ENCODE measurements at regions not wholly inside any gene's neighbourhood (a gene's known extent, or its start where the extent isn't known, plus 50 kb on each side); places are given as distances from the start of the nearest gene placed in this dataset.

DNA sequence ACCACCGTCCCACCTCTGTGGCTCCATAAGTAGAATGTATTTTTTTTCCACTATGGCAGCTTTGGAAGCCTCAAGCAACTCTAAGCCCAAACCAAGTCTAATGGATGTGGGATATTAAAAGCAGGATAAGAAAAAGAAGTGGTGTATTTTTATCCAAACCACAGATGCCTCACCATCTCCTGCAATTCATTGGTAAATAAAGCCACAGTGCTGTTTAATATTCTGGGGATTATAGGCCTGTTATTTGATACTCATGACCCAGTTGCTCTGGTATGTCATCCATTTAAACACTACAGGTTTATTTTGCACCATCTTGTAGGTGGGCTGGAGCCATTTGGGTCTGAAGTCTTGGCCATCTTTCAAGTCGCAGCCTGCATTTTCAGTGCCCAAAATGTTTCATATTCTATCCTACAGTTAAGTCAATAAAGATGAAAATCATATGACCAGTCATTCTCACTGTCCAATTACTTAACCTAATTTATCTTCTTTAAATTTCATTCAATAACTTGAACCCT lies 279.5 kb upstream of the EPHA4 start:
- TF ChIP-seq CTCF (IDR thresholded peaks at IDR 0.05 in 8 of 11, conservative IDR thresholded peaks at IDR 0.05 in 3 of 11): no peak
- TF ChIP-seq POLR2AphosphoS5 (IDR thresholded peaks at IDR 0.05): no peak
- TF ChIP-seq POLR2A (IDR thresholded peaks at IDR 0.05): no peak
- intact Hi-C loops (cut with DNase I; ENCODE audit: low total_unique reads): no loop called here
- no peaks in the 10 kb centered on the region for H3K4me1 ChIP-seq
- no peak for DNase-seq
- H3K36me3 ChIP-seq: no peaks in the 10 kb centered on the region
- 76 to 92% (median 81%) methylated on average over 2 of the region's 2 CpGs for WGBS, 5 donors
- no peak overlapping the region for H3K27ac ChIP-seq
- no peak overlapping the region for H3K4me3 ChIP-seq
- no peaks in the 10 kb centered on the region for H3K27me3 ChIP-seq (replicated peaks in 1 of 7)
- H3K9me3 ChIP-seq: peaks cover 0 to 4% (median 0%) of the 10 kb centered on the region in 8 donors

DNA sequence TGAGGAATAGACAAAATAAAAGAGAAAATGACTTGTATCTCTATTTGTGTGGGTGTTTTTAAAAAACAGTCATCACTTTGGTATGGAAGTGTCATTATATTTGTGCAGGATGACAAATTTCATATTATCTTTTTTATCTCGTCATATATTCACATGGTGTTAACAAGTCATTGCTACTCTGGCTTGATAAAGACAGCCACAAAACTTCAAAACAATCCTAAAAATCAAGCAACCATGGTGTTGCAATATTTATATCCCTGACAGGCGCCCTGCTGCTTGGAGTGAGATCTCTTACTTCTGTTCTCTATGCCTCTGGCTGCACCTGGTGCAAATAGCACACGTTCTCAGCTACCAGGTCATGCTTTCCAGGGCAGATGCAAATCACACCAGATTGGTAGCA lies 278.0 kb upstream of the EPHA4 start:
- Histone ChIP-seq H3K9me3 (no peaks in the 10 kb centered on the region), H3K27ac (no peak overlapping the region), H3K27me3 (replicated peaks in 1 of 7) (no peaks in the 10 kb centered on the region), H3K4me3 (no peak overlapping the region), H3K36me3 (no peaks in the 10 kb centered on the region), H3K4me1 (no peaks in the 10 kb centered on the region)
- intact Hi-C loops (cut with DNase I; ENCODE audit: low total_unique reads): no loop called here
- TF ChIP-seq POLR2A (IDR thresholded peaks at IDR 0.05): no peak
- TF ChIP-seq POLR2AphosphoS5 (IDR thresholded peaks at IDR 0.05): no peak
- no peak for TF ChIP-seq CTCF (IDR thresholded peaks at IDR 0.05 in 8 of 11, conservative IDR thresholded peaks at IDR 0.05 in 3 of 11)
- no peak for DNase-seq
- 55 to 65% (median 56%) methylated on average over 3 of the region's 3 CpGs for whole genome bisulfite sequencing, 5 donors

GRCh38 chr2:221848286-221848685 lies 276.2 kb upstream of the EPHA4 start:
- intact Hi-C loops (cut with DNase I; ENCODE audit: low total_unique reads): no loop called here
- TF ChIP-seq CTCF (IDR thresholded peaks at IDR 0.05 in 8 of 11, conservative IDR thresholded peaks at IDR 0.05 in 3 of 11) (no peak), POLR2AphosphoS5 (IDR thresholded peaks at IDR 0.05) (no peak), POLR2A (IDR thresholded peaks at IDR 0.05) (no peak)
- 74 to 88% (median 83%) methylated on average over 4 of the region's 4 CpGs for WGBS, 5 donors
- DNase-seq: no peak
- no peaks in the 10 kb centered on the region for H3K27me3 ChIP-seq (replicated peaks in 1 of 7)
- H3K27ac ChIP-seq: no peak overlapping the region
- no peak overlapping the region for H3K4me3 ChIP-seq
- no peaks in the 10 kb centered on the region for H3K36me3 ChIP-seq
- H3K9me3 ChIP-seq: no peaks in the 10 kb centered on the region
- H3K4me1 ChIP-seq: no peaks in the 10 kb centered on the region

DNA sequence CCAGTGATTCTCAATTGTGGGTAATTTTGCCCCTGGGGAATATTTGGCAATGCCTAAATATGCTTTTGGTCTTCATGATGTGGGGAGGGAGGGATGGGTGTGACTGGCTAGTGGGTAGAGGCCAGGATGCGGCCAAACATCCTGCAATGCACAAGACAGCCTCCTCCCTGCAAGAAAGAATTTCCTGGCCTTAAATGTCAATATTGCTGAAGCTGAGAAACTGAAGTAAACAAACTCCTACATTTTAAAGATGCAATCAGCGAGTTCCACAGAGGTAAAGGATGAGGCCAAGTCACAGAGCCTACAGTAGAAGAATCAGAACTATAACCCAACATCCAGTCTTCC lies 272.9 kb upstream of the EPHA4 start:
- no peak for TF ChIP-seq POLR2AphosphoS5 (IDR thresholded peaks at IDR 0.05)
- H3K4me1 ChIP-seq: no peaks in the 10 kb centered on the region

More for the DNA sequence above, 272.9 kb upstream of the EPHA4 start:
- DNase-seq: no peak
- intact Hi-C loops (cut with DNase I; ENCODE audit: low total_unique reads): no loop called here
- Histone ChIP-seq H3K27ac (no peak overlapping the region), H3K27me3 (replicated peaks in 1 of 7) (no peaks in the 10 kb centered on the region), H3K4me3 (no peak overlapping the region), H3K9me3 (no peaks in the 10 kb centered on the region), H3K36me3 (no peaks in the 10 kb centered on the region)
- 55 to 71% (median 62%) methylated on average over 2 of the region's 2 CpGs for WGBS, 5 donors
